Activated CD4-positive, alpha-beta T cell treated with anti-CD3 and anti-CD28 coated beads, Interleukin-2, Interleukin-4, amounts not matched to agents 100 ng/mL and 50 ng/mL, durations not matched to agents 16 hours and 8 hours (primary cell): ENCODE measurements at regions not wholly inside any gene's neighbourhood (a gene's known extent, or its start where the extent isn't known, plus 50 kb on each side); places are given as distances from the start of the nearest gene placed in this dataset.
"Not testable (repeated sequence)": the region's sequence is repeated elsewhere in the genome, so short reads cannot be mapped to it uniquely, and the experiment has no call there.

Experiments used
- DNase-seq: peaks from one replicate; pipeline ENCODE4 v3.0.0-alpha.2; 2020; ENCODE audit warnings: low spot score

DNA sequence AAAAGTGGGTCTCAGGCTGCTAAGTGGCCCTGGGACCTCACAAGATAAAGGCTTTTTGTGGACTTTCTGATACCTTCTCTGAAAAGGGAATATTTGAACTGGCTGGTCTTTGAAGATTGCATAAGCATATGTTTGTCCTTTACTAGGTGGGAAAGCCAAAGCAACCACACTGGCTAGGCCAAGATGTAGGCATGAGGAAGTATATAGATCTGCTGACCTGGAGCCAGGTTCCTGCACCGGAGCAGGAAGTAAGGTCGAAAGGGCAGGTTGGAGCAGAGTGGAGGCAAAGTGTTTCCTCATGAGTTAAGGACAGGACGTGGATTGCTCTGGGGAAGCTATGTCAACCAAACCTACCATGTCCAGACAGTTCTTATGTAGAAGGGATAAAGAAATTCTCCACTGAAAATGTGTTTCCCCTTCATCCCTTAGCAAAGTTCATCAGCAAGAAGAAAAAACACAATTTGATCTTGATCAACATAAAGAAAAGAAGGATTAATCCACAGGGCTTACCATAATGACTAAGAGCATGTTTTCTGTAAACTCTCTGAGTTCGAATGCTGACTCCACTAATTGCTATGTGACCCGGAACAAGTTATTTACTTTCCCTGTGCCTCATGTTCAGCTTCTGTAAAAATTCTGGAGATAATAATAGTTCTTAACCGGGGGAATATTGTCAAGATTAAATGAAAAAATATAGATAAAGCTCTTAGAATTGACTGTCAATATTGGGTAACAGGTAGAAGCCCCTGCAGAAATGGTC is 156.1 kb upstream of the SRD5A2 start:
- no peak for DNase-seq

DNA sequence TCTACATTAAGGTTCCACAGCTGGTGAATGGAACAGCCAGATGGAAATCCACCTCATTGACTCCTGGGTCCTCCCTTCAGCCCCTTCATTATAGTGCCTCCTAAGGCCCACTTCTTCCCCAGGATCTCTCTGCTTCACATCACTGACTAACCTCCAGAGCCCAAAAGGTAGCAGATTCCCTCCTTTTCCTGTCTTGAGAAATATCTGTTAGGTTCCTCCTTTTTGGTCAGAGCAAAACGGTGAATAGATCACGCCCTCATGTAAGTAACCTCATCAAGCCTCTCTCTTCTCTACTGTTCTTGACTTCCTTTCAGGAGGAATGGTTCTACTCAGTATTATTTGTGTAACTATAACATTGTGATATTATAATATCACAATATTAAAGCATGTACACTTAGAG is 155.0 kb upstream of the SRD5A2 start:
- DNase-seq = no peak

GRCh38 chr2:31729442-31730092 is 148.8 kb upstream of the SRD5A2 start:
- DNase-seq = peak; percentile 7

DNA sequence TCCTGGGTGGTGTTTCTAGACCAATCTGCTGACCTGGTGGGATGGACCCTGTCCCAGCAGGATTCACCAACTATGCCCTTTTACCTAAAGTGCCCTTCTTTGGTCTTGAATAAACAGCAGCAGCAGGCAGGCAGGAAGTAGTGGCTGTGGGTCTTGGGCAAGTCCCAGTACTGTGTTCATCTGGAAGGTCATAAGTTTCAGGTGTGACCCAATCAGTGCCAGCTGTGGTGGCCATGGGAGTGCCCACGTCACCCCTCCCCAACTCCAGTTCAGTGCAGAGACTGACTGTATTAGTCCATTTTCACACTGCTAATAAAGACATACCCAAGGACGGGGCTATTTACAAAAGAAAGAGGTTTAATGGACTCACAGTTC is 148.3 kb upstream of the SRD5A2 start:
- no peak for DNase-seq

DNA sequence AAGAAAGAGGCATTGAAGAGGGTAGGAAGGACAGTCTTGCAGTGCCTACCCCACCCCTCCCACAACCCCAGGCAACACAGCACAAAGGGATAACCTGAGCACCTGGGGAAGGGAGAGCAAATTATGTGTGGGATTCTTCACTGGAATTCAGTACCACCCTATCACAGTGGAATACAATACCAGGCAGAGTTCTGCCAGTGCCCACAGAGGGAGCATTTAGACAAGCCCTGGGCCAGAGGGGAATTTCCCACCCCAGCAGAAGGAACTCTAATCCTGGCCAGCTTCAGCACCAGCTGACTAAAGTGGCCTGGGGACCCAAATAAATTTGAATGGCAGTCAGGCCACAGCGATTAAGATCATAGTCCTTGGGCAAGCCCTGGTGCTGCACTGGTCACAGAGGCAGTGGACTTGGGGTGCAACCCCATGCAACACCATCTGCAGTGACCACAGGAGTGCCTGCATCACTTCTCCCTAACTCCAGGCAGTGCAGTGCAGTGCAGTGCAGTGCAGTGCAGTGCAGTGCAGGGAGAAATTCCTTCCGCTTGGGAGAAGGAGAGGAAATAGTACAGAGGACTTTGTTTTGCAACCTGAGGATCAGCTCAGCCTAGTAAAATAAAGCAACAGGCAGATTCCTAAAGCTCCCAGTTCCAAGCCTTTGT is 147.8 kb upstream of the SRD5A2 start:
- DNase-seq = no peak

DNA sequence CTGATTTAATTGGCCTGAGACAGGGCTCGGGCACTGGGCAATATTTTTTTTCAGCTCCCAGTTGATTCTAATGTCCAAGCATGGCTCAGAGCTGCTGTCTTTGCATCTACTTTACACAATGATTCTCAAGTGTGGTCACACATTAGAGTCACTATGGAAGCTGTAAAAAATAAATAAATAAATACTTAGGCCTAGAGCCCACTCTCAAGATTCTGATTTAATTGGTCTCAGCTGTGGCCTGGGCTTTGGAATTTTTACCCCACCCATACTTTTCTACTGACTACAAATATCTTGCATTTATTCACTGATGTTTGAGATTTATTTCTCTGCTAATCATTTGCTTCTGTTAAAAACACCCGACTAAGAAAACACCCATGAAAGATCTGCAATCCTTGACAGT is 145.7 kb upstream of the SRD5A2 start:
- no peak for DNase-seq

GRCh38 chr2:31725444-31725843 is 144.7 kb upstream of the SRD5A2 start:
- no peak for DNase-seq

DNA sequence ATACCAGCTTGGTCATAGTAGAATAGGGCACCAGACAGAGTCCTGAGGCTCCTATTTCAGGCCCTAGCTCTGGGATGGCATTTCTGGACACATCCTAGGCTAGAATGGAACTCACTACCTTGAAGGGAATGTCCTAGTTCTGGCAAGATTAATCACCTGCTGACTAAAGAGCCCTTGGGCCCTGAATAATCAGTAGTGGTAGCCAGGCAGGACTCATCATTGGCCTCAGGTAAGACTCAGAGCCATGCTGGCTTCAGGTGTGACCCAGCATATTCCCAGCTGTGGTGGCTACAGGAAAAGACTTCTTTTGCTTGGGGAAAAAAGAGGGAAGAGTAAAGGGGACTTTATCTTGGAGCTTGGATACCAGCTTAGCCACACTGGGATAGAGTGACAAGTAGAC is 131.0 kb upstream of the SRD5A2 start:
- no peak for DNase-seq

GRCh38 chr2:31710121-31710520 is 129.4 kb upstream of the SRD5A2 start:
- no peak for DNase-seq

GRCh38 chr2:31707992-31708391 is 127.3 kb upstream of the SRD5A2 start:
- DNase-seq = no peak

- DNase-seq = no peak
Observed at GRCh38 chr2:31704561-31705212, 123.9 kb upstream of the SRD5A2 start.

DNA sequence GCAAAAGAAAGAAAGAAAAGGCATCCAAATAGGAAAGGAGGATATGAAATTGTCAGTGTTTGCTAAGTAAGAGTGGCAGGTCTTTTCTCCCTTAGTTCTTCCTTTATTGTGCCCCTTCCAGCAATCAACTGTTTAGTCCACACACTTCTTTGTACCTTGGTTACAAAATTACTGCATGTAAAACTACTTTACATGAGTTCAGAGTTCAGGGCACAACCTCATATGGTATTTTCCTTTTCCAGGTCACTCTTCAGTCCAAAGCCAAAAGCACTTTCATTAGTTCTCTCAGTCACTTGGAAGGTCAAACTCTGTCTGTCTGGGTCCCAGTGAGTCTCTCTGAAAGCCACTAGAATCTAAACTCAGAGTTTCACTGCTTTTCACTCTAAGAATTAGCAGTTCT is 122.5 kb upstream of the SRD5A2 start:
- DNase-seq = no peak

GRCh38 chr2:31698722-31699121 is 118.0 kb upstream of the SRD5A2 start:
- DNase-seq = no peak

GRCh38 chr2:31696068-31696467 is 115.3 kb upstream of the SRD5A2 start:
- DNase-seq = no peak

DNA sequence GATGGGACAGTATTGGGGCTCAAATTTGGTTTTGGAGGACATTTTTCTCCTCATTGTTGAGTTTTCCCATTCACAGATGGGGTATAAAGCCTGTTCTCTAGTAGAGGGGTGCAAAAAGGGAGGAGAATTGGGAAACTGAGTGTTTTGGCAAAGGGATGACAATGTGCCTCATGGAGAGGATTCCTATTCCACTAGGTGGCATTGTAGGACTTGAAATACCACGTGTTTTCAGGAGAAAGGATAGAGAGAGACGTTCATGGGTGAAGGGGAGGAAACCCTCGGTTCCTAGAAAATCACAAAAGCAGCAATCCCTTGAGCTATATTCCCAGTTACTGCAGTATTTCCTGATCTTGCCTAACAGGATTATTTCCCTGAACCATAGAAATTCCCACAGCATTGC is 113.7 kb upstream of the SRD5A2 start:
- DNase-seq = no peak

- no peak for DNase-seq
Observed at GRCh38 chr2:31693882-31694281, 113.1 kb upstream of the SRD5A2 start.

DNA sequence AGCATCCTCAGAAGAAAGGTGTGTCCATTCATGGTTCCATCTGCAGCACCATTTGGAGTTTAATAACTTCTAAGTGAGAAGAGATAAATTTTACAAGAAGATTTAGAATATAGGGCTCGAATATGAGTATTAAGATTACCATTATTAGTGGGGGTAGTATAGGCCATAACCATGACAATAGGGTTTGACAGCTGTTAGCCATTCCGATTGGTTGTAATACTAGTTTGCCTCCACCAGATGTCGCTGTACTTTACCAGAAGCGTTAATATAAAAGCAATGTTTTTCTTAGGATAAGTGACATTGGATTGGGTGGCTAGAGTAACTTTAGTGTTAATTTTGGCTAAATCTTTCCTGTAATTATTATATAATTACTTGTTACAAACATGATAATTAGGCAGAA is 107.5 kb upstream of the SRD5A2 start:
- DNase-seq = no peak

GRCh38 chr2:31683506-31683905 is 102.8 kb upstream of the SRD5A2 start:
- DNase-seq = not testable (repeated sequence)

DNA sequence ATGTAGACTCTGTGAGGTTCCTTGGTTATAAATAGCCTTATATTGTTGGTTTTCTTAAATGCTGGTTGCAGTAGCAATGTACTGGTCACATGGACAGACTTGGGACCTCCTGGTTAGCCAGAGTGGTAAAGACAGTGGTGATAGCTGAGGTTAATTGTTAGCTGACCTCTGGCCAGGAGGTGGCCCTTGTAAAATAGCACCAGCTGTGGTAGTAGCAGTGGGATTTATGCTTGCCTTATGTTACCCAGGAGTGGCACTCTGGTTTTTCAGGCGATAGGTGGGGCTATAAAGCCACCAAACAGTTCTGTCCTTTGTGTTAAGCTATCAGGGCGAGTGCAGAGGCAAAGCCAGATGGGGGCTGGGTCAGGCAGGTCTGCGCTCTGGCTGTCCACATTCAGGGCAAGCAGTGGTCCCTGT is 94.8 kb upstream of the SRD5A2 start:
- no peak for DNase-seq

- DNase-seq = no peak
Observed at GRCh38 chr2:31674446-31674845, 93.7 kb upstream of the SRD5A2 start.

GRCh38 chr2:31666878-31667277 is 86.1 kb upstream of the SRD5A2 start:
- no peak for DNase-seq

DNA sequence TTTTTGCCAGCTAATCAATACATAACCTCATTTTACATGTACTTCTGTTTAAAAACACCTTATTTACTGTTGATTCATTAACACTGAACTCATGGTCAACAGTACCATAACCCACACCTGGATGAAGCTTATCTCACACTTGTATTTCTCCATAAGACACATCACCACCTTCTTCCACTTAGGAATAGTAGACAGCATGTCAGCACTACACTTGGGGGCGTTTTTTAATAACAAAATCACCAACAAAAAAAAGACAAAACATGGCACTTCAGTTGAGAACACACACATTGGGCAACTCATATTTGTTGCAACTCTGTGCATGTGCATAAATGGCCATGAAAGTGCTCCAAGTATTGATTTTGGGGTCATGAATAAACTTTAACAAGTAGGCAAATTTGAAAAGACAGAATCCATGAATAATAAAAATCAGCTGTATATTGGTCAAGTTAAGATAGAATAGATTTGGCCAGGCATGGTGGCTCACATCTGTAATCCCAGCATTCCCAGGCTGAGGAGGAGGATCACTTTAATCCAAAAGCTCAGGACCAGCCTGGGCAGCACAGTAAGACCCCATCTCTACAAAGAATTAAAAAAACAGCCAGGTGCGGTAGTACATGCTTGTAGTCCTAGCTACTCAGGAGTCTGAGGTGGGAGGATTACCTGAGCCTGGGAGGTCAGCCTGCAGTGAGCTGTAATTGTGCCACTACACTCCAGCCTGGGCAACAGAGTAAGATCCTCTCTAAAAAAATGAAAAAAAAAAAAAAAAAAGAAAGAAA is 84.4 kb upstream of the SRD5A2 start:
- DNase-seq = no peak
